ENCODE measurements at regions not wholly inside any gene's neighbourhood (a gene's known extent, or its start where the extent isn't known, plus 50 kb on each side); places are given as distances from the start of the nearest gene placed in this dataset.

GRCh38 chr1:10961300-10961833 is 51.1 kb upstream of the TARDBP start:
- ChIA-PET POLR2A (no interaction called here), CTCF (no interaction called here)
- no peak overlapping the region for H3K27ac ChIP-seq (ENCODE audit: insufficient read depth, low read depth, low read length)
- H4K20me1 ChIP-seq (replicated peaks; ENCODE audit: control insufficient read depth, extremely low read depth, insufficient read depth, low read length) = no peaks in the 10 kb centered on the region
- no peak overlapping the region for H3K9ac ChIP-seq (replicated peaks; ENCODE audit: extremely low read depth, insufficient read depth, low read length)
- TF ChIP-seq FOS (IDR thresholded peaks at IDR 0.05; ENCODE audit: borderline replicate concordance, insufficient read depth, low read length) (no peak), POLR2A (IDR thresholded peaks at IDR 0.05; ENCODE audit: low read depth, low read length) (no peak), POLR2AphosphoS5 (IDR thresholded peaks at IDR 0.05; ENCODE audit: insufficient read depth, low read depth, low read length) (no peak), GATA2 (IDR thresholded peaks at IDR 0.05; ENCODE audit: insufficient read depth, insufficient read length, low read depth, low read length) (no peak), JUN (IDR thresholded peaks at IDR 0.05; ENCODE audit: borderline replicate concordance, insufficient read depth, insufficient read length, low read depth) (no peak), EZH2 (IDR thresholded peaks at IDR 0.05; ENCODE audit: borderline replicate concordance, low read depth, low read length, severe bottlenecking) (no peak), CTCF (IDR thresholded peaks at IDR 0.05; ENCODE audit: extremely low read depth in 1 of 2, insufficient read depth in 1 of 2, low read depth in 1 of 2, low read length in 2 of 2) (no peak)
- dilution Hi-C loops (cut with MboI; ENCODE audit: extremely low pct_ligation_motif_present, low sequenced_read_pairs) (no loop called here), intact Hi-C loops (cut with micrococcal nuclease) (loop anchor here (5.0 kb wide), 2 partner anchors 434 to 454 kb away; no protein-coding TSS in a partner anchor)
- BruUV-seq (replicated peaks) = no TSS peak
- no peaks in the 10 kb centered on the region for H3K27me3 ChIP-seq (ENCODE audit: control insufficient read depth in 2 of 2, insufficient read depth in 2 of 2, low read length in 2 of 2)
- H3K4me1 ChIP-seq (ENCODE audit: control insufficient read depth, extremely low read depth, insufficient read depth, low read length) = no peaks in the 10 kb centered on the region
- H3K9me1 ChIP-seq (replicated peaks; ENCODE audit: control insufficient read depth, extremely low read depth, insufficient read depth, low read length) = no peaks in the 10 kb centered on the region
- no peaks in the 10 kb centered on the region for H3K9me3 ChIP-seq (replicated peaks; ENCODE audit: control insufficient read depth, insufficient read depth, low read length)
- no peaks in the 10 kb centered on the region for H3K79me2 ChIP-seq (ENCODE audit: control insufficient read depth, insufficient read depth, low read length)
- no peak overlapping the region for H3K4me2 ChIP-seq (ENCODE audit: insufficient read depth, low read length)
- no peak overlapping the region for H2AFZ ChIP-seq (ENCODE audit: low read depth, low read length)
- FAIRE-seq = no peak
- no peak for DNase-seq (ENCODE audit: low read depth, low spot score)
- no peak overlapping the region for H3K4me3 ChIP-seq (replicated peaks in 1 of 3; ENCODE audit: insufficient read depth in 1 of 3, low read depth in 1 of 3, low read length in 3 of 3)
- no peaks in the 10 kb centered on the region for H3K36me3 ChIP-seq (ENCODE audit: control insufficient read depth in 2 of 2, extremely low read depth in 1 of 2, insufficient read depth in 2 of 2, low read length in 2 of 2)
